SW 1271 (cell line): ENCODE measurements at regions not wholly inside any gene's neighbourhood (a gene's known extent, or its start where the extent isn't known, plus 50 kb on each side); places are given as distances from the start of the nearest gene placed in this dataset.
"Not testable (repeated sequence)": the region's sequence is repeated elsewhere in the genome, so short reads cannot be mapped to it uniquely, and the experiment has no call there.

Source experiments
- DNase-seq, 2 experiments: peaks; one replicate each; lab custom pipeline; 2025; lab: John Stamatoyannopoulos, UW

GRCh38 chr14:71780822-71781221 is 151.4 kb upstream of the RGS6 start:
- no peak for DNase-seq

GRCh38 chr14:71783088-71783487 is 149.1 kb upstream of the RGS6 start:
- no peak for DNase-seq

GRCh38 chr14:71783786-71784185 is 148.4 kb upstream of the RGS6 start:
- DNase-seq = no peak

GRCh38 chr14:71789005-71789404 is 143.2 kb upstream of the RGS6 start:
- DNase-seq = no peak

GRCh38 chr14:71799841-71800240 is 132.4 kb upstream of the RGS6 start:
- DNase-seq = no peak

- no peak for DNase-seq
Measured at GRCh38 chr14:71800878-71801277, 131.4 kb upstream of the RGS6 start.

- DNase-seq = peak in 1 of 2 experiments; percentile 52
Measured at GRCh38 chr14:71803539-71804260, 128.5 kb upstream of the RGS6 start.

GRCh38 chr14:71804992-71805391 is 127.2 kb upstream of the RGS6 start:
- DNase-seq = no peak

GRCh38 chr14:71807049-71807448 is 125.2 kb upstream of the RGS6 start:
- DNase-seq = not testable (repeated sequence)

- not testable (repeated sequence) for DNase-seq
Measured at GRCh38 chr14:71810800-71811199, 121.4 kb upstream of the RGS6 start.

- no peak for DNase-seq
Measured at GRCh38 chr14:71812693-71813092, 119.5 kb upstream of the RGS6 start.

- no peak for DNase-seq
Measured at GRCh38 chr14:71815110-71815509, 117.1 kb upstream of the RGS6 start.

- DNase-seq = no peak
Measured at GRCh38 chr14:71824816-71825215, 107.4 kb upstream of the RGS6 start.

GRCh38 chr14:71833476-71833875 is 98.8 kb upstream of the RGS6 start:
- no peak for DNase-seq

GRCh38 chr14:71834284-71835204 is 97.7 kb upstream of the RGS6 start:
- DNase-seq = no peak

- DNase-seq = no peak
Measured at GRCh38 chr14:71852181-71852580, 80.0 kb upstream of the RGS6 start.

GRCh38 chr14:71855399-71856036 is 76.7 kb upstream of the RGS6 start:
- peak in 1 of 2 experiments; percentile 40 for DNase-seq

- no peak for DNase-seq
Measured at GRCh38 chr14:71856199-71856919, 75.9 kb upstream of the RGS6 start.

GRCh38 chr14:71863049-71863448 is 69.2 kb upstream of the RGS6 start:
- DNase-seq = peak in 1 of 2 experiments; percentile 4

- no peak for DNase-seq
Measured at GRCh38 chr14:71863766-71864165, 68.5 kb upstream of the RGS6 start.
